Loucy (cell line): ENCODE measurements at regions not wholly inside any gene's neighbourhood (a gene's known extent, or its start where the extent isn't known, plus 50 kb on each side); places are given as distances from the start of the nearest gene placed in this dataset.

Experiments used
- H2AFZ ChIP-seq: fragments of 200-600 bp; sonication (generic); 2 replicates; pipeline ENCODE4 v1.6.0; 2016; ENCODE audit warnings: antibody characterized with exemption, mild to moderate bottlenecking, low read length, moderate library complexity
- H3F3A ChIP-seq: fragments of 200-600 bp; 2 replicates; pipeline ENCODE4 v1.6.0; 2016; ENCODE audit warnings: antibody characterized with exemption, low read depth, mild to moderate bottlenecking
- H3K27me3 ChIP-seq: fragments of 200-600 bp; sonication (generic); 2 replicates; pipeline ENCODE4 v1.6.1; 2014; ENCODE audit warnings: low read length, mild to moderate bottlenecking; ENCODE audit not compliant: insufficient read depth, poor library complexity, severe bottlenecking
- H3K36me3 ChIP-seq: fragments of 200-600 bp; sonication (generic); 2 replicates; pipeline ENCODE4 v1.6.1; 2016; ENCODE audit warnings: low read length; ENCODE audit not compliant: insufficient read depth
- H3K4me1 ChIP-seq: fragments of 200-600 bp; sonication (generic); 2 replicates; pipeline ENCODE4 v1.5.1; 2014; ENCODE audit warnings: low read length, mild to moderate bottlenecking; ENCODE audit not compliant: insufficient read depth, poor library complexity, severe bottlenecking
- H3K4me2 ChIP-seq: fragments of 200-600 bp; sonication (generic); 2 replicates; pipeline ENCODE4 v1.6.0; 2014; ENCODE audit warnings: antibody characterized with exemption, low read length, low read depth, mild to moderate bottlenecking; ENCODE audit not compliant: poor library complexity, severe bottlenecking
- H3K4me3 ChIP-seq: fragments of 200-600 bp; sonication (generic); 2 replicates; pipeline ENCODE4 v1.5.1; 2014; ENCODE audit warnings: low read length, mild to moderate bottlenecking, mixed read lengths; ENCODE audit not compliant: poor library complexity, severe bottlenecking
- H3K79me2 ChIP-seq: fragments of 200-600 bp; sonication (generic); 2 replicates; pipeline ENCODE4 v1.6.1; 2014; ENCODE audit warnings: low read length; ENCODE audit not compliant: insufficient read depth
- H3K9ac ChIP-seq: fragments of 200-600 bp; sonication (generic); 2 replicates; pipeline ENCODE4 v1.6.0; 2014; ENCODE audit warnings: mild to moderate bottlenecking, low read depth, low read length, moderate library complexity; ENCODE audit not compliant: poor library complexity, severe bottlenecking
- H3K9me2 ChIP-seq: fragments of 200-600 bp; sonication (generic); replicated peaks from 2 replicates; pipeline ENCODE4 v1.6.1; 2016; ENCODE audit warnings: low read depth, low read length, mixed read lengths
- H3K9me3 ChIP-seq: fragments of 200-600 bp; sonication (generic); 2 replicates; pipeline ENCODE4 v1.6.1; 2014; ENCODE audit warnings: mild to moderate bottlenecking, antibody characterized with exemption, low read length, low read depth; ENCODE audit not compliant: insufficient read depth
- H4K20me1 ChIP-seq: fragments of 200-600 bp; sonication (generic); 2 replicates; pipeline ENCODE4 v1.6.0; 2014; ENCODE audit warnings: antibody characterized with exemption, low read length, mild to moderate bottlenecking; ENCODE audit not compliant: insufficient read depth, poor library complexity, severe bottlenecking
- CTCF ChIP-seq: fragments of 200-600 bp; sonication (generic); conservative IDR thresholded peaks from 2 replicates; pipeline ENCODE4 v1.5.1; 2014; ENCODE audit warnings: mild to moderate bottlenecking, antibody characterized with exemption, low read length
- EZH2phosphoT487 ChIP-seq: fragments of 200-600 bp; IDR thresholded peaks from 2 replicates; pipeline ENCODE4 v1.6.1; 2018; ENCODE audit warnings: antibody characterized with exemption, mild to moderate bottlenecking, moderate library complexity, borderline replicate concordance

GRCh38 chr1:170240409-170240808 lies 94.7 kb downstream of the NTMT2 start:
- no peak overlapping the region for H2AFZ ChIP-seq
- H3K9me3 ChIP-seq, result no peaks in the 10 kb centered on the region
- TF ChIP-seq CTCF (no peak), EZH2phosphoT487 (no peak)
- no peaks in the 10 kb centered on the region for H3K9me2 ChIP-seq
- H4K20me1 ChIP-seq, result no peaks in the 10 kb centered on the region
- H3K4me2 ChIP-seq, result no peak overlapping the region
- H3K27me3 ChIP-seq, result no peaks in the 10 kb centered on the region
- H3K4me1 ChIP-seq, result no peaks in the 10 kb centered on the region
- H3F3A ChIP-seq, result no peaks in the 10 kb centered on the region
- no peak overlapping the region for H3K9ac ChIP-seq
- no peak overlapping the region for H3K4me3 ChIP-seq
- H3K36me3 ChIP-seq, result no peaks in the 10 kb centered on the region
- no peaks in the 10 kb centered on the region for H3K79me2 ChIP-seq

- H2AFZ ChIP-seq, result peak overlapping the region; percentile 35; the same call in 1 of the 2 replicates
- H3K4me2 ChIP-seq, result no peak overlapping the region
- no peaks in the 10 kb centered on the region for H3K36me3 ChIP-seq
- no peaks in the 10 kb centered on the region for H3K79me2 ChIP-seq
- H3K4me1 ChIP-seq, result no peaks in the 10 kb centered on the region
- H3K9me2 ChIP-seq, result no peaks in the 10 kb centered on the region
- H3K27me3 ChIP-seq, result no peaks in the 10 kb centered on the region
- TF ChIP-seq CTCF, result no peak
- TF ChIP-seq EZH2phosphoT487, result no peak
- H4K20me1 ChIP-seq, result no peaks in the 10 kb centered on the region
- no peaks in the 10 kb centered on the region for H3F3A ChIP-seq
- no peak overlapping the region for H3K4me3 ChIP-seq
- no peak overlapping the region for H3K9ac ChIP-seq
- H3K9me3 ChIP-seq, result no peaks in the 10 kb centered on the region
Observed at GRCh38 chr1:170241266-170241851, 95.6 kb downstream of the NTMT2 start.

GRCh38 chr1:170247751-170248521 lies 102.2 kb downstream of the NTMT2 start:
- no peaks in the 10 kb centered on the region for H3K79me2 ChIP-seq
- peaks cover 15% of the 10 kb centered on the region for H3K4me1 ChIP-seq
- H3K9ac ChIP-seq, result no peak overlapping the region
- no peaks in the 10 kb centered on the region for H3K9me3 ChIP-seq
- H3K4me3 ChIP-seq, result peak overlapping the region; percentile 43
- no peak for TF ChIP-seq CTCF
- TF ChIP-seq EZH2phosphoT487, result no peak
- H2AFZ ChIP-seq, result peak overlapping the region; percentile 77
- H3K36me3 ChIP-seq, result no peaks in the 10 kb centered on the region
- H3K4me2 ChIP-seq, result peak overlapping the region; percentile 66
- no peaks in the 10 kb centered on the region for H3F3A ChIP-seq
- H3K9me2 ChIP-seq, result no peaks in the 10 kb centered on the region
- no peaks in the 10 kb centered on the region for H3K27me3 ChIP-seq
- H4K20me1 ChIP-seq, result no peaks in the 10 kb centered on the region
